ENCODE measurements at regions not wholly inside any gene's neighbourhood (a gene's known extent, or its start where the extent isn't known, plus 50 kb on each side); places are given as distances from the start of the nearest gene placed in this dataset.

GRCh38 chr18:29436459-29436858 is 1259.5 kb upstream of the CDH2 start:
- H3K27ac ChIP-seq (ENCODE audit: low read length): no peak overlapping the region
- in situ Hi-C loops (cut with HindIII; ENCODE audit: low pct_unique_long_range_greater_than_20kb, low sequenced_read_pairs): no loop called here
- H3K9me3 ChIP-seq (ENCODE audit: control insufficient read depth, insufficient read depth, low read depth, low read length): no peaks in the 10 kb centered on the region
- H3K4me3 ChIP-seq (ENCODE audit: low read depth in 2 of 2, low read length in 2 of 2): no peak overlapping the region
- no TSS peak for BruUV-seq (replicated peaks)
- TF ChIP-seq CTCF (IDR thresholded peaks at IDR 0.05): no peak
- no peak for TF ChIP-seq TCF7L2 (IDR thresholded peaks at IDR 0.05; ENCODE audit: low read depth, low read length)
- no peak for TF ChIP-seq REST (IDR thresholded peaks at IDR 0.05; ENCODE audit: insufficient read depth in 1 of 2, low read depth in 2 of 2, low read length in 1 of 2)
- TF ChIP-seq SIN3A (IDR thresholded peaks at IDR 0.05; ENCODE audit: borderline replicate concordance, insufficient read depth, low read depth, low read length): no peak
- TF ChIP-seq POLR2AphosphoS5 (IDR thresholded peaks at IDR 0.05; ENCODE audit: low read depth, low read length): no peak
- H3K4me1 ChIP-seq (ENCODE audit: control insufficient read depth, insufficient read depth, low read length): no peaks in the 10 kb centered on the region
- no peak for DNase-seq (ENCODE audit: low read depth, low spot score)
- no peaks in the 10 kb centered on the region for H3K27me3 ChIP-seq (ENCODE audit: control insufficient read depth, insufficient read depth, low read length)
- intact Hi-C loops (cut with micrococcal nuclease; ENCODE audit: unreplicated experiment): no loop called here
- ChIA-PET CTCF (no interaction called here), POLR2A (no interaction called here)
- no peaks in the 10 kb centered on the region for H3K36me3 ChIP-seq (ENCODE audit: control insufficient read depth, insufficient read depth, low read length)
- no peak for ATAC-seq

- ChIA-PET CTCF (no interaction called here), POLR2A (no interaction called here)
- Histone ChIP-seq H3K27me3 (ENCODE audit: control insufficient read depth, insufficient read depth, low read length) (no peaks in the 10 kb centered on the region), H3K4me1 (ENCODE audit: control insufficient read depth, insufficient read depth, low read length) (no peaks in the 10 kb centered on the region), H3K9me3 (ENCODE audit: control insufficient read depth, insufficient read depth, low read depth, low read length) (peaks cover 3% of the 10 kb centered on the region; the same call in 1 of the 2 replicates), H3K4me3 (ENCODE audit: low read depth in 2 of 2, low read length in 2 of 2) (no peak overlapping the region), H3K27ac (ENCODE audit: low read length) (no peak overlapping the region), H3K36me3 (ENCODE audit: control insufficient read depth, insufficient read depth, low read length) (no peaks in the 10 kb centered on the region)
- no TSS peak for BruUV-seq (replicated peaks)
- ATAC-seq (no peak), DNase-seq (ENCODE audit: low read depth, low spot score) (no peak)
- TF ChIP-seq TCF7L2 (IDR thresholded peaks at IDR 0.05; ENCODE audit: low read depth, low read length) (no peak), SIN3A (IDR thresholded peaks at IDR 0.05; ENCODE audit: borderline replicate concordance, insufficient read depth, low read depth, low read length) (no peak), REST (IDR thresholded peaks at IDR 0.05; ENCODE audit: insufficient read depth in 1 of 2, low read depth in 2 of 2, low read length in 1 of 2) (no peak), CTCF (IDR thresholded peaks at IDR 0.05) (no peak), POLR2AphosphoS5 (IDR thresholded peaks at IDR 0.05; ENCODE audit: low read depth, low read length) (no peak)
- intact Hi-C loops (cut with micrococcal nuclease; ENCODE audit: unreplicated experiment): no loop called here
- in situ Hi-C loops (cut with HindIII; ENCODE audit: low pct_unique_long_range_greater_than_20kb, low sequenced_read_pairs): no loop called here
These were observed 1257.7 kb upstream of the CDH2 start for GRCh38 chr18:29434650-29435049.

Measured in Panc1 (cell line).